PC-3 (cell line): ENCODE measurements at regions not wholly inside any gene's neighbourhood (a gene's known extent, or its start where the extent isn't known, plus 50 kb on each side); places are given as distances from the start of the nearest gene placed in this dataset.
A peak's percentile ranks its signal among the peaks of the same experiment; 100 is the strongest.
"Not testable (repeated sequence)": the region's sequence is repeated elsewhere in the genome, so short reads cannot be mapped to it uniquely, and the experiment has no call there.

Source experiments
- ATAC-seq: fragments of 200-7000 bp; cut with Tn5 transposase; 2 replicates; pipeline ENCODE4 v1.9.1; 2020; ENCODE audit warnings: mild to moderate bottlenecking, moderate library complexity
- BruUV-seq: library from RNA; stranded (reverse); fragments of 400-500 nt; replicated peaks from 2 replicates; lab custom pipeline; 2021; lab: Mats Ljungman, UMichigan
- CTCF ChIA-PET: fragments of 300-600 bp; sonication (Branson Sonifier 250); formaldehyde crosslinking; loops from one replicate; lab custom pipeline; 2022; ENCODE audit warnings: antibody characterized with exemption; lab: Charles Lee
- POLR2A ChIA-PET: fragments of 300-600 bp; sonication (Branson Sonifier 250); formaldehyde crosslinking; loops from one replicate; lab custom pipeline; 2022; ENCODE audit warnings: antibody characterized with exemption; ENCODE audit not compliant: unreplicated experiment; lab: Charles Lee
- DNase-seq: peaks from one replicate; pipeline ENCODE4 v3.0.0-alpha.2; 2015
- H2AFZ ChIP-seq: fragments of 300-600 bp; sonication (generic); 2 replicates; pipeline ENCODE4 v1.6.0; 2016; ENCODE audit warnings: antibody characterized with exemption, low read length
- H3F3A ChIP-seq: fragments of 300-600 bp; sonication (generic); one replicate; pipeline ENCODE4 v1.6.0; 2017; ENCODE audit warnings: antibody characterized with exemption, low read length, control low read depth, mild to moderate bottlenecking; ENCODE audit not compliant: unreplicated experiment
- H3K27ac ChIP-seq: fragments of 300-600 bp; sonication (generic); 2 replicates; pipeline ENCODE4 v1.5.1; 2016; ENCODE audit warnings: mild to moderate bottlenecking, low read length
- H3K27me3 ChIP-seq: fragments of 300-600 bp; sonication (generic); 2 replicates; pipeline ENCODE4 v1.6.1; 2016; ENCODE audit warnings: low read length, mixed read lengths
- H3K36me3 ChIP-seq: fragments of 300-600 bp; sonication (generic); 2 replicates; pipeline ENCODE4 v1.6.1; 2016; ENCODE audit warnings: low read depth, mixed run types, low read length, mixed read lengths
- H3K4me1 ChIP-seq: fragments of 300-600 bp; sonication (generic); 2 replicates; pipeline ENCODE4 v1.5.1; 2016; ENCODE audit warnings: low read length; ENCODE audit not compliant: insufficient read depth
- H3K4me2 ChIP-seq: fragments of 300-600 bp; sonication (generic); 2 replicates; pipeline ENCODE4 v1.6.0; 2016; ENCODE audit warnings: low read length
- H3K4me3 ChIP-seq: fragments of 300-600 bp; sonication (generic); 2 replicates; pipeline ENCODE4 v1.5.1; 2016; ENCODE audit warnings: mild to moderate bottlenecking, low read length, mixed read lengths
- H3K79me2 ChIP-seq: fragments of 300-600 bp; sonication (generic); 2 replicates; pipeline ENCODE4 v1.6.1; 2017; ENCODE audit warnings: low read length, mixed read lengths
- H3K9ac ChIP-seq: fragments of 300-600 bp; sonication (generic); 2 replicates; pipeline ENCODE4 v1.6.0; 2016; ENCODE audit warnings: mild to moderate bottlenecking, low read length
- H3K9me2 ChIP-seq: fragments of 300-600 bp; sonication (generic); replicated peaks from 2 replicates; pipeline ENCODE4 v1.6.1; 2016; ENCODE audit warnings: mixed run types, low read length, mixed read lengths
- H3K9me3 ChIP-seq: fragments of 300-600 bp; sonication (generic); 2 replicates; pipeline ENCODE4 v1.6.1; 2016; ENCODE audit warnings: low read length, mixed read lengths
- H4K20me1 ChIP-seq: fragments of 300-600 bp; sonication (generic); 2 replicates; pipeline ENCODE4 v1.6.1; 2016; ENCODE audit warnings: low read length, mixed read lengths
- CTCF ChIP-seq: fragments of 300-600 bp; sonication (generic); conservative IDR thresholded peaks from 2 replicates; pipeline ENCODE4 v1.5.1; 2017; ENCODE audit warnings: antibody characterized with exemption, low read depth, mild to moderate bottlenecking, low read length
- EZH2 ChIP-seq: fragments of 300-600 bp; sonication (generic); IDR thresholded peaks from one replicate; pipeline ENCODE4 v1.6.1; 2017; ENCODE audit warnings: antibody characterized with exemption, mild to moderate bottlenecking, low read length; ENCODE audit not compliant: unreplicated experiment
- EZH2phosphoT487 ChIP-seq: fragments of 300-600 bp; sonication (generic); IDR thresholded peaks from 2 replicates; pipeline ENCODE4 v1.6.1; 2018; ENCODE audit warnings: mild to moderate bottlenecking, antibody characterized with exemption, low read length, borderline replicate concordance
- intact Hi-C: fragments of 100-400 bp; cut with micrococcal nuclease; formaldehyde crosslinking; loops from 2 replicates; pipeline ENCODE4 v1.9.0; 2023

- Histone ChIP-seq H2AFZ (no peak overlapping the region), H3K4me2 (peak overlapping the region; percentile 21), H3K9me3 (no peaks in the 10 kb centered on the region), H3K27ac (no peak overlapping the region), H3F3A (no peaks in the 10 kb centered on the region), H3K4me3 (no peak overlapping the region), H3K36me3 (no peaks in the 10 kb centered on the region), H3K4me1 (peaks cover 26% of the 10 kb centered on the region), H4K20me1 (no peaks in the 10 kb centered on the region), H3K9ac (no peak overlapping the region), H3K27me3 (no peaks in the 10 kb centered on the region), H3K9me2 (0 out of 2 replicates have a peak, but pooled peaks cover 3% of the 10 kb centered on the region), H3K79me2 (no peaks in the 10 kb centered on the region)
- POLR2A ChIA-PET = no interaction called here
- no peak for TF ChIP-seq CTCF
- no peak for TF ChIP-seq EZH2
- TF ChIP-seq EZH2phosphoT487 = no peak
- DNase-seq (peak; percentile 89), ATAC-seq (peak; percentile 93)
- intact Hi-C loops = loop anchor here (5.0 to 10.0 kb wide), 2 partner anchors 132 to 465 kb away; no protein-coding TSS in a partner anchor
- no TSS peak for BruUV-seq
- CTCF ChIA-PET = interaction anchor here (0.8 kb wide), 1 partner anchor 255 kb away, joined by 3 read pairs; no protein-coding TSS in a partner anchor
These were observed 747.8 kb downstream of the CDH18 start for GRCh38 chr5:19240170-19240569.

- H3F3A ChIP-seq = no peaks in the 10 kb centered on the region
- peak; percentile 54 for DNase-seq
- no TSS peak for BruUV-seq
- no peak overlapping the region for H3K4me3 ChIP-seq
- ATAC-seq = no peak
- no peak overlapping the region for H3K27ac ChIP-seq
- no peaks in the 10 kb centered on the region for H4K20me1 ChIP-seq
- H3K9me3 ChIP-seq = no peaks in the 10 kb centered on the region
- TF ChIP-seq EZH2phosphoT487 (no peak), CTCF (no peak), EZH2 (no peak)
- peaks cover 26% of the 10 kb centered on the region for H3K4me1 ChIP-seq
- H3K4me2 ChIP-seq = no peak overlapping the region
- 0 out of 2 replicates have a peak, but pooled peaks cover 3% of the 10 kb centered on the region for H3K9me2 ChIP-seq
- no peak overlapping the region for H2AFZ ChIP-seq
- no peak overlapping the region for H3K9ac ChIP-seq
- ChIA-PET POLR2A (no interaction called here), CTCF (no interaction called here)
- H3K36me3 ChIP-seq = no peaks in the 10 kb centered on the region
- intact Hi-C loops = loop anchor here (5.0 to 10.0 kb wide), 2 partner anchors 131 to 467 kb away; no protein-coding TSS in a partner anchor
- no peaks in the 10 kb centered on the region for H3K79me2 ChIP-seq
- H3K27me3 ChIP-seq = no peaks in the 10 kb centered on the region
These were observed 746.3 kb downstream of the CDH18 start for GRCh38 chr5:19241690-19242089.

GRCh38 chr5:19246191-19246590 lies 741.8 kb downstream of the CDH18 start:
- CTCF ChIA-PET, H3K27me3 ChIP-seq, H4K20me1 ChIP-seq, BruUV-seq, H3K9ac ChIP-seq, H3K9me2 ChIP-seq, DNase-seq, POLR2A ChIA-PET, H3K79me2 ChIP-seq, H3K27ac ChIP-seq, H3K4me2 ChIP-seq, H3K4me3 ChIP-seq, ATAC-seq, H3K9me3 ChIP-seq, H3K36me3 ChIP-seq, H2AFZ ChIP-seq, H3F3A ChIP-seq: not testable (repeated sequence)
- intact Hi-C loops = loop anchor here (10.0 kb wide), 1 partner anchor 471 kb away; no protein-coding TSS in a partner anchor
- H3K4me1 ChIP-seq = peaks cover 10% of the 10 kb centered on the region
